MM.1S (cell line): ENCODE measurements at regions not wholly inside any gene's neighbourhood (a gene's known extent, or its start where the extent isn't known, plus 50 kb on each side); places are given as distances from the start of the nearest gene placed in this dataset.

Experiments used
- DNase-seq: peaks from one replicate; pipeline ENCODE4 v3.0.0-alpha.2; 2015
- H2AFZ ChIP-seq: fragments of 300-600 bp; sonication (generic); 2 replicates; pipeline ENCODE4 v1.6.0; 2016; ENCODE audit warnings: antibody characterized with exemption, low read length
- H3F3A ChIP-seq: fragments of 300-600 bp; sonication (generic); 2 replicates; pipeline ENCODE4 v1.6.1; 2016; ENCODE audit warnings: mild to moderate bottlenecking, antibody characterized with exemption, low read length, moderate library complexity, mixed read lengths; ENCODE audit not compliant: insufficient read depth
- H3K27ac ChIP-seq: fragments of 300-600 bp; sonication (generic); 2 replicates; pipeline ENCODE4 v1.5.1; 2016; ENCODE audit warnings: mild to moderate bottlenecking, low read length
- H3K27me3 ChIP-seq: fragments of 300-600 bp; sonication (generic); replicated peaks from 2 replicates; pipeline ENCODE4 v1.6.0; 2016; ENCODE audit warnings: low read length; ENCODE audit not compliant: insufficient read depth
- H3K36me3 ChIP-seq: fragments of 300-600 bp; sonication (generic); replicated peaks from 2 replicates; pipeline ENCODE4 v1.6.1; 2016; ENCODE audit warnings: mild to moderate bottlenecking, low read length, mixed read lengths; ENCODE audit not compliant: insufficient read depth
- H3K4me1 ChIP-seq: fragments of 300-600 bp; sonication (generic); 2 replicates; pipeline ENCODE4 v1.6.1; 2016; ENCODE audit warnings: low read length, mixed read lengths
- H3K4me2 ChIP-seq: fragments of 300-600 bp; sonication (generic); 2 replicates; pipeline ENCODE4 v1.6.0; 2016; ENCODE audit warnings: low read depth, low read length
- H3K4me3 ChIP-seq: fragments of 300-600 bp; sonication (generic); 2 replicates; pipeline ENCODE4 v1.5.1; 2016; ENCODE audit warnings: low read length, mixed read lengths
- H3K79me2 ChIP-seq: fragments of 300-600 bp; sonication (generic); 2 replicates; pipeline ENCODE4 v1.6.1; 2016; ENCODE audit warnings: mixed run types, low read length, mixed read lengths
- H3K9ac ChIP-seq: fragments of 300-600 bp; sonication (generic); 2 replicates; pipeline ENCODE4 v1.6.1; 2016; ENCODE audit warnings: low read length, mixed read lengths
- H3K9me2 ChIP-seq: fragments of 300-600 bp; sonication (generic); replicated peaks from 2 replicates; pipeline ENCODE4 v1.6.1; 2016; ENCODE audit warnings: mild to moderate bottlenecking, low read length, mixed read lengths; ENCODE audit not compliant: insufficient read depth
- H3K9me3 ChIP-seq: fragments of 300-600 bp; sonication (generic); replicated peaks from 2 replicates; pipeline ENCODE4 v1.6.1; 2016; ENCODE audit warnings: mild to moderate bottlenecking, low read length, mixed read lengths; ENCODE audit not compliant: insufficient read depth
- H4K20me1 ChIP-seq: fragments of 300-600 bp; sonication (generic); 2 replicates; pipeline ENCODE4 v1.6.1; 2016; ENCODE audit warnings: mild to moderate bottlenecking, low read length, moderate library complexity, mixed read lengths; ENCODE audit not compliant: insufficient read depth
- EZH2 ChIP-seq: fragments of 300-600 bp; sonication (generic); optimal IDR thresholded peaks from 2 replicates; pipeline ENCODE3; 2017; ENCODE audit warnings: low read depth, mild to moderate bottlenecking, antibody characterized with exemption, low read length, mixed read lengths
- EZH2phosphoT487 ChIP-seq: fragments of 300-600 bp; sonication (generic); IDR thresholded peaks from 2 replicates; pipeline ENCODE4 v1.6.1; 2018; ENCODE audit warnings: antibody characterized with exemption, low read length
- TF ChIP-seq, protein P1 (sequence below): fragments of 300-600 bp; sonication (generic); IDR thresholded peaks from 2 replicates; pipeline ENCODE4 v1.5.1; 2016; ENCODE audit warnings: antibody characterized with exemption, low read length, mixed read lengths

DNA sequence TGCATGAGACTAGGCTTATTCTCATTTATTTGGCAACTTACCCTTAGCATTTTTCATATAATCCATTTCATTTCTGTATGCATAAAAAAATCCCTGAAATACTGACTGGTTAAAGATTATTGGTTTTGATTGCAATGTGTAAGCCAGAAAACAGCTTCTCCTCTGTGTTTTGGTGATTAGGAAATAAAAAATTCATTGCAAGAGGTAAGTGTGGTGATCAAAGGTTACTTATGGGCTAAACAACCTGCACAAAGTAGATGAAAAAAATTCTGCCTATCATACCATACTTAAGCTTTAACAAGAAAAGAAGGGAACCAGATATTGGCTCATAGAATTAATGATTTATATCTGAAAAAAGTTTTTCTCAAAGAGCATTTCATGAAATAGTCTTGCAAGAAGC is 64.0 kb upstream of the TMEM168 start:
- Histone ChIP-seq H3K4me2 (no peak overlapping the region), H3K4me3 (no peak overlapping the region), H3K9ac (no peak overlapping the region), H3K36me3 (no peaks in the 10 kb centered on the region), H3K79me2 (no peaks in the 10 kb centered on the region), H3K9me3 (no peaks in the 10 kb centered on the region), H3K27ac (no peak overlapping the region), H2AFZ (no peak overlapping the region), H3F3A (no peaks in the 10 kb centered on the region), H4K20me1 (no peaks in the 10 kb centered on the region), H3K4me1 (no peaks in the 10 kb centered on the region), H3K27me3 (no peaks in the 10 kb centered on the region), H3K9me2 (no peaks in the 10 kb centered on the region)
- DNase-seq: no peak
- TF ChIP-seq, protein P1, sequence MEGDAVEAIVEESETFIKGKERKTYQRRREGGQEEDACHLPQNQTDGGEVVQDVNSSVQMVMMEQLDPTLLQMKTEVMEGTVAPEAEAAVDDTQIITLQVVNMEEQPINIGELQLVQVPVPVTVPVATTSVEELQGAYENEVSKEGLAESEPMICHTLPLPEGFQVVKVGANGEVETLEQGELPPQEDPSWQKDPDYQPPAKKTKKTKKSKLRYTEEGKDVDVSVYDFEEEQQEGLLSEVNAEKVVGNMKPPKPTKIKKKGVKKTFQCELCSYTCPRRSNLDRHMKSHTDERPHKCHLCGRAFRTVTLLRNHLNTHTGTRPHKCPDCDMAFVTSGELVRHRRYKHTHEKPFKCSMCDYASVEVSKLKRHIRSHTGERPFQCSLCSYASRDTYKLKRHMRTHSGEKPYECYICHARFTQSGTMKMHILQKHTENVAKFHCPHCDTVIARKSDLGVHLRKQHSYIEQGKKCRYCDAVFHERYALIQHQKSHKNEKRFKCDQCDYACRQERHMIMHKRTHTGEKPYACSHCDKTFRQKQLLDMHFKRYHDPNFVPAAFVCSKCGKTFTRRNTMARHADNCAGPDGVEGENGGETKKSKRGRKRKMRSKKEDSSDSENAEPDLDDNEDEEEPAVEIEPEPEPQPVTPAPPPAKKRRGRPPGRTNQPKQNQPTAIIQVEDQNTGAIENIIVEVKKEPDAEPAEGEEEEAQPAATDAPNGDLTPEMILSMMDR: no peak
- TF ChIP-seq EZH2: no peak
- TF ChIP-seq EZH2phosphoT487: no peak

DNA sequence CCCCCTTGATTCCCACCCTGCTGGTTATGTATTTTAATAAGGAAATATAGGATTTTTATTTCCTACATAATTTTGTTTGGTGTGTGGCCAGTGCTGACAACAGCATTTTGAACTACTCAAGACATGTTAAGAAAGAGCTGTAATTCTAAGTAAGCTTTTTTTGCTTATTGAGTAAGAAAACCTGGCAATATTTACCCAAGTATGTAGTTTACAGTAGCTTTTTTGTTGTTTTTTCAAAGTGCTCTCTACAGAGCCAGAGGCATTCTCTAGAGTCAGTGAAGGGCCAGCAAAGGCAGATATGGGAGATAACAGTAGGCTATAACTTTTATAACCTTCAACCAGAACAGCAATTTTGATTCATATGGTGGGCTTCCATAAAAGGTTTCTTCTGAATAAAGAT is 63.2 kb upstream of the TMEM168 start:
- Histone ChIP-seq H3K4me2 (no peak overlapping the region), H4K20me1 (no peaks in the 10 kb centered on the region), H2AFZ (no peak overlapping the region), H3K27ac (no peak overlapping the region), H3K4me3 (no peak overlapping the region), H3F3A (no peaks in the 10 kb centered on the region), H3K36me3 (no peaks in the 10 kb centered on the region), H3K9me3 (no peaks in the 10 kb centered on the region), H3K4me1 (no peaks in the 10 kb centered on the region), H3K9ac (no peak overlapping the region), H3K79me2 (no peaks in the 10 kb centered on the region), H3K9me2 (no peaks in the 10 kb centered on the region), H3K27me3 (no peaks in the 10 kb centered on the region)
- DNase-seq: no peak
- TF ChIP-seq EZH2phosphoT487: no peak

DNA sequence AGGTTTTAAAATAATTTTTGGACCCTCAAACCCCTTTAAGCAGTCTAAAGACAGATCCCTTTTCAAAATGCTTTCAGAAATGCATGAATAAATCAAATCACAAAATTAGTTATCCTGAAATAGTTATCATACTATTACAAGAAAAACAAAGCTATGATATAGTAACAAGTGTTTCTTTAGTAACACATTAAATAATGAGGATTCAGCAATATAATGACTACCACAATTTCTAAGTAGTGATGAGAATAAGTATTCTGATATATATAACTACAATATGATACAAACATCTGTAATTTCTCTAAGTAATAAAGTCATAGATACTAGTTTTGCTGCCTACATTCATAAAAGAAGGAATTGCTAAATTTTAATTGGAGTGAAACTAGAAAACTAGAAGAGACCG is 53.0 kb upstream of the TMEM168 start:
- no peaks in the 10 kb centered on the region for H3K27me3 ChIP-seq
- no peak for TF ChIP-seq EZH2phosphoT487
- TF ChIP-seq, protein P1: no peak
- no peak for TF ChIP-seq EZH2
- H3K9ac ChIP-seq: no peak overlapping the region
- no peaks in the 10 kb centered on the region for H3K4me1 ChIP-seq
- H3K79me2 ChIP-seq: peaks cover 3% of the 10 kb centered on the region; the same call in 1 of the 2 replicates
- no peak overlapping the region for H2AFZ ChIP-seq
- no peaks in the 10 kb centered on the region for H3K36me3 ChIP-seq
- no peak overlapping the region for H3K4me2 ChIP-seq
- H3K4me3 ChIP-seq: no peak overlapping the region
- no peaks in the 10 kb centered on the region for H3K9me3 ChIP-seq
- H3K27ac ChIP-seq: no peak overlapping the region
- no peaks in the 10 kb centered on the region for H4K20me1 ChIP-seq
- no peak for DNase-seq
- no peaks in the 10 kb centered on the region for H3K9me2 ChIP-seq
- no peaks in the 10 kb centered on the region for H3F3A ChIP-seq
